ENCODE measurements at regions not wholly inside any gene's neighbourhood (a gene's known extent, or its start where the extent isn't known, plus 50 kb on each side); places are given as distances from the start of the nearest gene placed in this dataset.

DNA sequence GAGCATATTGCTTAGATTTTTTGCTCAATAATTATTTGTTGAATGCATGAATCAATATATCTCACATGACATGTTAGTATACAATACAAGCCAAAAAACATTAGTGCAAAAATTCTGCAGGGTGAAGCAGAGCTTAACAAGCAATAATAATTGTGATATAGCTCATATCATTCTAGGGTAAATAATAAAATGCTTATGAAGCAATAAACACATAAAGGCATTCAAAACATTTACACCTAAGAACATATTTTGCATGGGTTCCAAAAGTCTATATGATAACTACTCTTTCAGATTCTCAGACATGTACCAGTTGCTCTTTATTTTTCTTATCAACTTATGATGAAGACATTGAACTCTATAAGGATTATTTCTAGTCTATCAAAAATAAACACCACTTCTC lies 886.2 kb downstream of the TRHDE start:
- H3K27ac ChIP-seq, result no peak overlapping the region
- TF ChIP-seq, protein P1, sequence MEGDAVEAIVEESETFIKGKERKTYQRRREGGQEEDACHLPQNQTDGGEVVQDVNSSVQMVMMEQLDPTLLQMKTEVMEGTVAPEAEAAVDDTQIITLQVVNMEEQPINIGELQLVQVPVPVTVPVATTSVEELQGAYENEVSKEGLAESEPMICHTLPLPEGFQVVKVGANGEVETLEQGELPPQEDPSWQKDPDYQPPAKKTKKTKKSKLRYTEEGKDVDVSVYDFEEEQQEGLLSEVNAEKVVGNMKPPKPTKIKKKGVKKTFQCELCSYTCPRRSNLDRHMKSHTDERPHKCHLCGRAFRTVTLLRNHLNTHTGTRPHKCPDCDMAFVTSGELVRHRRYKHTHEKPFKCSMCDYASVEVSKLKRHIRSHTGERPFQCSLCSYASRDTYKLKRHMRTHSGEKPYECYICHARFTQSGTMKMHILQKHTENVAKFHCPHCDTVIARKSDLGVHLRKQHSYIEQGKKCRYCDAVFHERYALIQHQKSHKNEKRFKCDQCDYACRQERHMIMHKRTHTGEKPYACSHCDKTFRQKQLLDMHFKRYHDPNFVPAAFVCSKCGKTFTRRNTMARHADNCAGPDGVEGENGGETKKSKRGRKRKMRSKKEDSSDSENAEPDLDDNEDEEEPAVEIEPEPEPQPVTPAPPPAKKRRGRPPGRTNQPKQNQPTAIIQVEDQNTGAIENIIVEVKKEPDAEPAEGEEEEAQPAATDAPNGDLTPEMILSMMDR (conservative IDR thresholded peaks at IDR 0.05), result no peak

DNA sequence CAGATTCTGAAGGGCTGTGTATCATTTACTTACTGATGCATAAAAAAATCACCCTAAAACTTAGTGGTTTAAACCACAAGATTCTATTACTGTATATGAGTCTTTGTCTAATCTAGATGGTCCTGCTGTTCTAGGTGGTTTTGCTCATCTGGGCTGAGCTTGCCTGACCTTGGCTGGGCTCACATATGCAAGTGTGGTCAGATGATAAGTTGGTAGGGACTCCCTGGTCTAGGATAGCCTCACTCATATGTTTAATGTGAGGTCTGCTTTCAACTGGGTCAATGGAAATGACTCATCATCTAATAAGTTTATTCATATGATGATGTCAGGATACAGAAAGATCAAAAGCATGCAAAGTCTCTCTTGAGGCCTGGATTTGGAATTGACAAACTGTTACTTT lies 887.8 kb downstream of the TRHDE start:
- TF ChIP-seq, protein P1 (conservative IDR thresholded peaks at IDR 0.05), result no peak
- no peak overlapping the region for H3K27ac ChIP-seq

DNA sequence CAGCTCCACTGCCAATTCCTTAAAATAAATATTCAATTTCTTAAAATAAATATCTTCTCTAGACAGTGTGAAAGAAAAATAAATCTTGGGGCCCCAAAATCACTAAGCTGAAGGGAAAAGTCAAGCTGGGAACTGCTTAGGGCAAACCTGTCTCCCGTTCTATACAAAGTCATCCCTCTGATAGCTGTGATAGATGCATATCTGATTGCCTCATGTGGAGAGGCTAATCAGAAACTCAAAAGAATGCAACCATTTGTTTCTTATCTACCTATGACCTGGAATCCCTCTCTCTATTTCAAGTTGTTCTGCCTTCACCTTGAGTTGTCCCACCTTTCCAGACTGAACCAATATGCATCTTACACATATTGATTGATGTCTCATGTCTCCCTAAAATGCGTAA lies 889.8 kb downstream of the TRHDE start:
- TF ChIP-seq, protein P1 (conservative IDR thresholded peaks at IDR 0.05), result no peak
- H3K27ac ChIP-seq, result no peak overlapping the region

DNA sequence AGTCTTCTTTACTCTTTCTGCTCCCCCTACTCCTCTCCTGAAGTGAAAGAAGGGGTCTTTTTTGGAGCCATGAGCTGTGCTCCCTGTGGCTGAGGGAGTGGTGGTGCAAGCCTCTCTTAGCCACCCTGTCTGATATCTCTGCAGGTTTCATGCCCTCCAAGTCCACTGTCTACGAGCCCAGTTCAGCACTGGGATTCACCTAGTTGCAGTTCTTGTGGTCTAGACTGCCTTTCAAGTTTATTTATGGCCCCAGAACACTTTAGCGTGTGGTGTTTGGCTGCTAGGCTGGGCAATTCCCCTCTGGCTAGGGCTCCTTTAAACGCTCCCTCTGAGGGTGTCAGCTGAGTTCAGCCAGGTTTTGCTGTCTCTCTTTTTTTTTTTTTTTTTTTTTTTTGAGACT lies 908.6 kb downstream of the TRHDE start:
- H3K27ac ChIP-seq, result no peak overlapping the region
- TF ChIP-seq, protein P1 (conservative IDR thresholded peaks at IDR 0.05), result no peak

DNA sequence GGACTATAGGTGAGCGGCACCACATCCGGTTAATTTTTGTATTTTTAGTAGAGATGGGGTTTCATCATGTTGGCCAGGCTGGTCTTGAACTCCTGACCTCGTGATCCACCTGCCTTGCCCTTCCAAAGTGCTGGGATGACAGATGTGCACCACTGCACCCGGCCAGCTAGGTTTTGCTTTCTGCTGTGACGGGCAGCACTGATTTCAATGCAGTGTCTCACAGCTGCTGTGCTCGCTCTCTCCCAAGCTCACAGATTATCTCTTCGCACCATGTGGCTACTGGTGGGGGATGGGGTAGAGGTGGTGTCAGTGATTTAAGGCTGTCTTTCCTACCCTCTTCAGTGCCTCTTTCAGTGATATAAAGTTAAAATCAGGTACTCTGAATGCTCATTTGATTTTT lies 909.1 kb downstream of the TRHDE start:
- TF ChIP-seq, protein P1 (conservative IDR thresholded peaks at IDR 0.05), result no peak
- no peak overlapping the region for H3K27ac ChIP-seq

DNA sequence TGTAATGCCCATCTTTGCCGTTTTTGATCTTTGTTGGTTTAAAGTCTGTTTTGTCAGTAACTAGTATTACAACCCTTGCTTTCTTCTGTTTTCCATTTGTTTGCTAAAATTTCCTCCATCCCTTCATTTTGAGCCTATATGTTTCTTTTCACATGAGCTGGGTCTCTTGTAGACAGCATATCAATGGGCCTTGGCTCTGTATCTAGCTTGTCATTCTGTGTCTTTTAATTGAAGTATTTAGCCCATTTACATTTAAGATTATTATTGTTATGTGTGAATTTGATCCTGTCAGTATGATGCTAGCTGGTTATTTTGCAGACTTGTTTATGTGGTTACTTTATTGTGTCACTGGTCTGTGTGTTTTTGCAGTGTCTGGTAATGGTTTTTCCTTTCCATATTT lies 913.2 kb downstream of the TRHDE start:
- TF ChIP-seq, protein P1 (conservative IDR thresholded peaks at IDR 0.05), result no peak
- H3K27ac ChIP-seq, result no peak overlapping the region

DNA sequence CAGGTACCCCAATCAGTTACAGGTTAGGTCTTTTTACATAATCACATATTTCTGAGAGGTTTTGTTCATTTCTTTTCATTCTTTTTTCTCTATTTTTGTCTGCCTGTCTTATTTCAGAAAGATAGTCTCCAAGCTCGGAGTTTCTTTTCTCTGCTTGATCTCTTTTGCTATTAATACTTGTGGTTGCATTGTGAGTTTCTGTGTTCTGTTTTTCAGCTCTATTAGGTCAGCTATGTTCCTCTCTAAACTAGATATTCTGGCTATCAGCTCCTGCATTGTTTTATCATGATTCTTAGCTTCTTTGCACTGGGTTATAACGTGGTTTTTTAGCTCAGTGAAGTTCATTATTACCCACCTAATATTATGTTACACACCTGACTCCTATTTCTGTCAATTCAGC lies 914.1 kb downstream of the TRHDE start:
- H3K27ac ChIP-seq, result no peak overlapping the region
- TF ChIP-seq, protein P1 (conservative IDR thresholded peaks at IDR 0.05), result no peak

DNA sequence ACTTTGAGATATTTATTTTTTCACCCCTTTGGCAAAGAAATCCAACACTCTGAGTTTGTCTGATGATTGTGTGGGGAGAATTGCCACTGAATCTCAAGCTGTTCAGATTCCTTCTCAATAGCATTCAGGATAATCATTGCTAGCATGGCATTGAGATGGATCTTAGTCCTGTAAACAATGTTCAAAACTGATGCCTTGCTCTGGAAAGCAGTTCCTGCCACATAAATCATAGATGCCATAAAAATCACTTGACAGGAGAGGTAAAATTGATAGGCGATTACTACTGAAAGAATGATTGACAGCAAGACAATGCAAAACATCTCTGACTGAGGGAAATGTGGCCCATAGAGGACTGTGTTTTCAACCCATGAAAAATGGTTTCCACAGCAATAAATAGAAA lies 915.6 kb downstream of the TRHDE start:
- TF ChIP-seq, protein P1 (conservative IDR thresholded peaks at IDR 0.05), result no peak
- no peak overlapping the region for H3K27ac ChIP-seq
